ENCODE measurements at regions not wholly inside any gene's neighbourhood (a gene's known extent, or its start where the extent isn't known, plus 50 kb on each side); places are given as distances from the start of the nearest gene placed in this dataset.

DNA sequence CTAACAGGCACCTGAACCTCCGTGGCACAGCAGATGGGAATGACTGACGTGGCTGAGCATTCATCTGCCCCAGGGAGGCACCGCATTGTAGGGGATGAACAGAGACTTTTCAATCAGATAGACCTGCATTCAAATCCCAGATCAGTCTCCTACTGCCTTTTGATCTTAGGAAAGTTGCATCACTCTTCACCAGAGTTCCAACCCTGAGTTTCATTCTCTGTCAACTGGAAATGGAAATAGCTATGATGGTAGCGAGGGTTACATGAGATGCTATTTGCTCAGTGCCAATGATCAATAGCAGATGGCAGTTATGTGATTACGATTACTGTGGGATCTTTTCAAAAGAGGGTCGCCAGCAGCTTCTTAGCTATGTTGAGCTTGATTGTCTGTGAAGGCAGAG, 189.3 kb upstream of the RFC3 start:
- DNase-seq, result no peak

- DNase-seq, result no peak
These were observed 188.2 kb upstream of the RFC3 start for GRCh38 chr13:33629605-33630360.

GRCh38 chr13:33633701-33634545, 184.0 kb upstream of the RFC3 start:
- DNase-seq, result peak; percentile 81

GRCh38 chr13:33634546-33634982, 183.4 kb upstream of the RFC3 start:
- peak; percentile 44 for DNase-seq

- DNase-seq, result no peak
These were observed 181.7 kb upstream of the RFC3 start for GRCh38 chr13:33636243-33636642.

- peak; percentile 5 for DNase-seq
These were observed 180.8 kb upstream of the RFC3 start for GRCh38 chr13:33636955-33637670.

GRCh38 chr13:33637978-33638743, 179.8 kb upstream of the RFC3 start:
- DNase-seq, result peak; percentile 76

DNA sequence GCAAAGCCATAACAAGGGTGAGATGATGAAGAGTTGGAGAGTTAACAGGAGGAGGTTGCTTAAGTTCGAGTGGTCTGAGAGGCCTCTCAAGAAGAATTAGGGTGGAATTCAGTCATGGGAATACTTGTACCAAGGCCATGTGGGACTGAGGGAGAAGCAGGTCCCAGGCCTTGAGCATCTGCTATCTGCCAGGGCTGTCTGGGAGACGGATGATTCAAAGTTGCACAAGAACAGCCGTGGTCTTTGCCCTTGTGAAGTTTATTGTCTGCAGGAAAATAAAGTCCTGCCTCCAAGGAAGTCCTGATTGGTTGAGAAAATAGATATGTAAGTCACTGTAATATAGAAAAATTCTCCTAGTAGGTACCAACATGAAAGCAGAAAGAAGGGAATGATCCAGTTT, 178.8 kb upstream of the RFC3 start:
- DNase-seq, result peak; percentile 13

DNA sequence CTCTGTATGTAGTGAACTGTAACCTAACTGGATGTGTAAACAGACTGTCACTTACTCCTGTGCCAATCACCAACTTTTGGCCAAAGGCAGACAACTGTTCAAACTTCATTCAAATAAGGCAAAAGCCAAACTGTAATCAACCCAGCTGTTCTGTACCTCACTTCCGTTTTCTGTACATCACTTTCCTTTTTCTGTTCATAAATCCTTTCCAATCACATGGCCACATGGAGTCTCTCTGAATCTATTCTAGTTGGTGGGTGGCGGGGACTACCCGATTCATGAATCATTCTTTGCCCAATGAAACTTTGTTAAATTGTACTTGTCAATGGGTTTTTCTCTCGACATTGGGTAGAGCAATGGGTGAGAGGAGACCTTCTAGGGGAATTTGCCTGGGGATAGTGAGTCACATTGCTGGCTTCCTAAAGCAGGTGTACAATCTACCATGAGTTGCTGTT, 178.3 kb upstream of the RFC3 start:
- no peak for DNase-seq

DNA sequence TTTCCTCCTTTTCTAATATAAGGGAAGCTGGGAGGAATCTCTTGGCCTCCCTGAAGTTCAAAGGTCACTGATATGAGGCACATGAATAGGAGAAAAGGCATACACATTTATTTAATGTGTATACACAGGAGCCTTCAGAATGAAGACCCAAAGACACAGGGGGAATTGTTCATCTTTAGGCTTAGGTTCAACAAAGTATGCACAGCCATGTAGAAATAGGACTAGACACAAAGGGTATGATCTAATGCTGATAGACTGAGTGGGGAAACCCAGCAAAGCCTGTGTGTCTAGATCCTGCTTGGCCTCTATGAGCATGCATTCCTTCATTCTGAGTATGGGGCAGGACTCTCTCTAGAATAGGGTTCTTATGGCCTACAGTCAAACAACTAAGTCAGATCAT, 177.1 kb upstream of the RFC3 start:
- no peak for DNase-seq

DNA sequence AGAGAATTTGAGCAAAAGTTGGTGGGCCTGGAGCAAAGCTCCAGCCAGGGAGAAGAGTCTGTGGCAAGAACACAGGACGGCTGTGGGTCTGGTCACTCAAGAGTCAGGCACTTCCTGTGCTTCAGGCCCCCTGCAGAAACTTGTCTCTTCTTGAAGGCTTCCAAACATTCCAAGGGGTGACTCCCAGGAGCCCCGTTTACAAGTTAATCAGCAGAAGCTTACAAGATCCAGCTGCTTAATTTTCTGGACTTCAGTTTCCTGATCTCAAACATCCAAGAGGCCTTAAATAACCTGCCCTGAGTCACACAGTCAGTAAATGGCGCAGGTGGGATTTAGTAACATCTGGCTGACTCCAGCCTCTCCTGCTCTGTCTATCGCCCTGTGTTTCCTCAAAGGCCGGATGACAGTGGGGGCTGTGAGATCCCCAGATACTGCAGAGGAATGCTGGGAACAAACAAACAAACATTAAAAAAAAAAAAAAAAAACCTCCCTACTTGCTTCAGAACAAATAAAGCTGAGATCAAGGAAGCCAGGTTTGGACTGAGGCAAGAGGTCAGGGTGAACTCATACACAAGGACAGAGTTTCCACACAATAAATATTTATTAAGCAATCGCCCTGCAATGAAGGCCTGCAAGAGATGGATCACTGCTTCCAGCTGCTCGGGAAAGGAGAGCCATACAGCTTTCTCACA, 175.4 kb upstream of the RFC3 start:
- peak; percentile 43 for DNase-seq

DNA sequence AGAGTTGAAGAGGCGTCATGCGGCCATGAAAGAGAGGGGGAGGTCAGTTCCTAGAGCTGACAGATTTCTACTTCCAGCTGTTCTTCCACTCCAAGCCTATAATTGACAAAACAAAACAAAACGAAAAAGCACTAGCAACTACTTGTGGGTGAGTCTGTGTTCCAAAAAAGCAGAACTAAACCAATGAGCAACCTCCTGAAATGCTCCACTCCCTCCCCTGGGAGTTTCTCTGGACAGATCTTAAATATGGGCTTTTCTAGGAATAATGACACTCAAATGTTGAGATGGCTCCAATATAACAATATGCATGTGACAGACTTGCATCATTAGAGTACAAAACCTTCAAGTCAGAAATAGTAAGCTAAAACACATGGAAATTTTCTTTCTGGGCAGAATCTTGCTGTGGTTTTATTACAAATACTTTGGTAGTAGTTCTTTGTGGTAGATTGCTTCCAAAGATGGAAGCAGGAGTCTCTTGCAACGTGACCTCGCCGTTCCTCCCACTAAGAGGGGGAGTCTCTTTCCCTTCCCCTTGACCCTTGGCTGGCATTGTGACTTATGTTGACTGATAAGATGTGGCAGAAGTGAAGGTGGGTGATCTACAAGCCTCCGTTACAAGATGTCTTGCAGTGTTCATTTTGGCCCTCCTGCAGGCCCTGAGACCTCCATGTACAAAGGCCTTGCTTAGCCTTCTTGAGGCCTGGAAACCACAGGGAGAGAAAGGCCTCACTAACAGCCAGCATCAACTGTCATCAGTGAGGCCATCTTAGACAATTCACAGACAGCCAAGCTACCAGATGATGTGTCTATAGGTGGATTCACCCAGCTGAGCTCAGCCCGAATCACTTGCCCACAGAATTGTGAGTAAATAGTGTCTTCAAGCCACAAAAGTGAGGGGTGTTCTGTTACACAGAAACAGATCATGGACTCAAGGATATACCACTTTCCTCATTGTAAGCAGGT, 173.1 kb upstream of the RFC3 start:
- DNase-seq, result no peak

DNA sequence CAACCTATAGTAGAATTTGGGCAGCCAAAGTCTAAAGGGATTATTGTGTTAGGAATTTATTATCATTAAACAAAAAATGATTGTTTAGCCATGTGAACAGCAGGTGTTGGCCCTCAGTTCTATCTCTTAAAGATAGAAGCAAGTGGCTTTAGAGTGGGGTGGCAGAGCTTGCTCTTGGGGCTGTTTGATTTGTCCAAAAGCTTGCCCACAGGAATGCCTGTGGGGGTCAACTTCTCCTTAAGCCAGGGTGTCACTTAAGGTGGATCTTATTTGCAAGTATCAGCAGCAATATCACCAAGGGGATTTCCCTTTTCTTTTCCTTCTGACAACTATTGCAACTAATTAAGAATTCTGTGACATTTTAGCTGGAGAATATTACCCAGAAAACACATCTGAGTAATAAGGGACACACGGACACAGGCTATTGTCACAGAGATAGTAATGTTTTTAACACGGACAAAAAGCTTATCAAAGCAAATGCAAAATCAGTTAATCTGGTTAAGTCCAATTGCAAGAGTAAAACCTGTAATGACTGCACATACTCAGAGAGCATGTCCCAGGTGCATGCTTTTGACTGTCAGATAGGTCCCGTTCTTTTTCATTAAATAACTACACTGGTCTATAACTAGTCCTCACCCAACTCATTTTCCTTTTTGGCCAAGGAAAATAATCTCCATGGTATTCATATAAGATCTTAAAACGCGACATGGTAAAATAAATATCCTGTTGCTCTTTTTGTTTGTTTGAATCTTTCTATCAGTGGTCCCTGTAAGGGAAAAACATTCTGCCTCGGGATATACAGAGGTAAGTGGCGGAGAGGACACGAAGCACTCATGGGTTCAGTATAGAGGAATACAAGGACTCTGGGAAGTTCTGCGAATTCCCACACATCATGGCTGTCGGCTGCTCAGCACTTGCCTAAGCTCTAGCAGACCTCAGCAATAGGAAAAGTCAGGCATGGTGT, 172.1 kb upstream of the RFC3 start:
- DNase-seq, result no peak

- no peak for DNase-seq
These were observed 168.6 kb upstream of the RFC3 start for GRCh38 chr13:33649212-33649878.

DNA sequence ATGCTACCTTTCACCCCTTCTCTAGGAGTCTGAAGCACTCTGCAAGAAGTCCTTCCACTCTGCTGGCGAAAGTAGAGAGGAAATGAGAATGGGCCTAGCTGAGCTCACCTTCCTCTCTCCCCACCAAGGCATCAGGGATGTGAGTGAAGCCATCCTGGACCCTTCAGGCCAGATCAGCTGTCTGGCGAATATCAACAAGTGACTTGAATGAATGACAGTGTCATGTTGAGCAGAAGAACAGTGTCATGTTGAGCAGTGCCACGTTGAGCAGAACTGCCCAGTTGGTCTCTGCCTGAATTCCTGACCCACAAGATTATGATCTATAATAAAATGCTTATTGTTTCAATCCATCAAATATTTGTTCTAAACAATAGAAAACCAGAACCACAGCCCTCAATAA, 166.2 kb upstream of the RFC3 start:
- no peak for DNase-seq

DNA sequence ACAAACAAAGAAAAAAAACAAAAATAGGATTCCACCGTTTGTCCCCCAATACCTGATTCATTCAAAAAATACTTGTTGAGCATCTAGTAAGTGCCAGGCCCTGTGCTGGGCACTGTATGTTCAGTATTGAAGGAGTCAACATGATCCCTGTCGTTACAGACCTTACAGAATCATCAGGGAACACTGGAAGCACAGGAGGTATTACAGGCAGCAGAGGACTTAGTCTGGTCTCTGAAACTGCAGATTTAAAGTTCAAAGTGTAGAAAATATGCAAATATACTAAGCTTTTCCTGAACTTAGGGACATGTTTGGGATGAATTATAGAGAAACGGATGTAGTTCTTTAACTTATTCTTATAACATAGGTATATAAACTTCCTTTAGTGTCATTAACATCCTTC, 160.7 kb upstream of the RFC3 start:
- no peak for DNase-seq

DNA sequence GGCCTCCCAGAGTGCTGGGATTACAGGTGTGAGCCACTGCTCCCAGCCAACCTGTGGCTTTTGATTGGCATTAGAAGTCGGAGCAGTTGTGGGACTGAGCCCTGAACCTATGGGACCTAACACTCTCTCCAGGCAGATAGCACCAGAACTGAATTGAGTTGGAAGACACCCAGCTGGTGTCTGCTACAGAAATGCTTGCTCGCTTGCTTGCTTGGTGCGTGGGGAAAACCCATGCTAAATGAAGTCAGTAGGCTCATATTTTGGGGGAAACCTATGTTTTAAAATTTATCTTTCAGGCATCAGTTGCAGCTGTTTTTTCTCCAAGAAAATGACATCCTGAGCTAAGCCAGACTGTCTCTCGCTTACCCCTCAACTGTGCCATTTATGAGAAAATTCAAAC, 158.5 kb upstream of the RFC3 start:
- DNase-seq, result no peak

DNA sequence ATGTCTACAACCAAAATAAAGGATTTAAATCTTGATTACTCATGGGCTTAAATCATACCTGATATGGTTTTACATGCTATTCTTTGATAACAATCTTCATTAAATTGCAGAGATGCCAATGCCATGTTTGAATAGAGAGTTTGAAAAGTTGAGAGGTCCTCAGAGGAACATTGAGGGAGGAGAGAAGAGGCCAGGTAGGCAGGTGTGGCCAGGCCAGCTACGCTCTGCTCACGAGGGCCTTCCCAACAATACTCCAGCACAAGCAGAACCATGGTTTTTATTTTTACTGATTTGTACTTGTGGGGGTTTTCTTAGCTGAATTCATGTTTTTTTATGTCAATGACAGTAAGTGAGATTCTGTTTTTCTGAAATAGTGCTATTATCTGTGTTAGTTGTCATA, 158.1 kb upstream of the RFC3 start:
- DNase-seq, result no peak

GRCh38 chr13:33662392-33662791, 155.6 kb upstream of the RFC3 start:
- no peak for DNase-seq

Data from fibroblast of skin of back (primary cell).